SK-N-SH (cell line): ENCODE measurements at regions not wholly inside any gene's neighbourhood (a gene's known extent, or its start where the extent isn't known, plus 50 kb on each side); places are given as distances from the start of the nearest gene placed in this dataset.

Source experiments
- CTCF ChIA-PET: fragments of 300-600, 350-600 bp; formaldehyde crosslinking; extraction: SDS; loops from one replicate; lab custom pipeline; 2021; lab: Yijun Ruan, JAX
- POLR2A ChIA-PET: fragments of 350-600 bp; sonication (Branson Sonifier 250); formaldehyde crosslinking; extraction: SDS; loops from one replicate; lab custom pipeline; 2020; ENCODE audit warnings: antibody characterized with exemption, inconsistent platforms; lab: Yijun Ruan, JAX
- DNase-seq: peaks from one replicate; pipeline ENCODE4 v3.0.0; 2012
- H2AFZ ChIP-seq: fragments of 200-600 bp; sonication (generic); 2 replicates; pipeline ENCODE4 v1.8.1; 2016; ENCODE audit warnings: antibody characterized with exemption, mild to moderate bottlenecking, low read depth
- H3F3A ChIP-seq: fragments of 200-600 bp; sonication (generic); replicated peaks from 2 replicates; pipeline ENCODE3; 2016; ENCODE audit warnings: antibody characterized with exemption, mild to moderate bottlenecking; ENCODE audit not compliant: insufficient read depth
- H3K27ac ChIP-seq, 2 experiments: fragments of 200-500 bp in 1 of 2; fragments of 200-600 bp in 1 of 2; sonication (Bioruptor generic) in 1 of 2; sonication (generic), shearing (Covaris generic) in 1 of 2; 2 replicates each; pipeline versions ENCODE4 v1.5.1 to v1.6.1; 2014 to 2016; ENCODE audit warnings: low read depth in 2 of 2, inconsistent platforms in 1 of 2, low read length in 1 of 2, mild to moderate bottlenecking in 1 of 2, mixed read lengths in 1 of 2
- H3K27me3 ChIP-seq: fragments of 200-600 bp; sonication (generic), shearing (Covaris generic); 2 replicates; pipeline ENCODE4 v1.6.1; 2016; ENCODE audit warnings: mixed run types; ENCODE audit not compliant: insufficient read depth
- H3K36me3 ChIP-seq, 2 experiments: fragments of 200-500 bp in 1 of 2; fragments of 200-600 bp in 1 of 2; sonication (Bioruptor generic) in 1 of 2; sonication (generic) in 1 of 2; replicated peaks in 1 of 2; 2 replicates each; pipeline versions ENCODE3 to v1.5.1; 2014 to 2016; ENCODE audit warnings: low read length in 1 of 2, mild to moderate bottlenecking in 1 of 2; ENCODE audit not compliant: insufficient read depth in 2 of 2, control insufficient read depth in 1 of 2
- H3K4me1 ChIP-seq, 2 experiments: fragments of 200-500 bp in 1 of 2; fragments of 200-600 bp in 1 of 2; sonication (Bioruptor generic) in 1 of 2; sonication (generic), shearing (Covaris generic) in 1 of 2; 2 replicates each; pipeline versions ENCODE4 v1.5.1 to v1.6.1; 2014 to 2016; ENCODE audit warnings: low read depth in 1 of 2, low read length in 1 of 2, mixed run types in 1 of 2; ENCODE audit not compliant: insufficient read depth in 2 of 2, control insufficient read depth in 1 of 2
- H3K4me2 ChIP-seq: fragments of 200-600 bp; sonication (generic), shearing (Covaris generic); 2 replicates; pipeline ENCODE4 v1.6.1; 2017; ENCODE audit warnings: mixed run types
- H3K4me3 ChIP-seq, 2 experiments: fragments of 200-500 bp in 1 of 2; fragments of 200-600 bp in 1 of 2; sonication (Bioruptor generic) in 1 of 2; sonication (generic), shearing (Covaris generic) in 1 of 2; 2 replicates each; pipeline versions ENCODE4 v1.5.1 to v1.8.1; 2014 to 2016; ENCODE audit warnings: low read depth in 2 of 2, inconsistent platforms in 1 of 2, low read length in 1 of 2, mild to moderate bottlenecking in 1 of 2, mixed read lengths in 1 of 2, moderate library complexity in 1 of 2
- H3K79me2 ChIP-seq: fragments of 200-600 bp; sonication (generic); 2 replicates; pipeline ENCODE4 v1.8.1; 2017; ENCODE audit warnings: mild to moderate bottlenecking; ENCODE audit not compliant: insufficient read depth
- H3K9ac ChIP-seq: fragments of 200-600 bp; sonication (generic); 2 replicates; pipeline ENCODE4 v1.6.1; 2017; ENCODE audit warnings: mixed run types
- H3K9me2 ChIP-seq: fragments of 200-600 bp; sonication (generic); 2 replicates; pipeline ENCODE4 v1.6.1; 2017; ENCODE audit warnings: mixed run types
- H3K9me3 ChIP-seq: fragments of 200-600 bp; sonication (generic); 2 replicates; pipeline ENCODE4 v1.6.1; 2017; ENCODE audit warnings: mixed run types, mild to moderate bottlenecking, moderate library complexity
- H4K20me1 ChIP-seq: fragments of 200-600 bp; sonication (generic); 2 replicates; pipeline ENCODE4 v1.6.1; 2017; ENCODE audit warnings: mild to moderate bottlenecking, mixed run types; ENCODE audit not compliant: insufficient read depth
- CHD2 ChIP-seq: fragments of 150-350 bp; IDR thresholded peaks from 2 replicates; pipeline ENCODE4 v1.6.1; 2018; ENCODE audit warnings: low read length; ENCODE audit not compliant: partially characterized antibody
- EP300 ChIP-seq, 2 experiments: IDR thresholded peaks; 2 replicates each; pipeline versions ENCODE4 v1.4.0 to v1.6.1; 2012; ENCODE audit warnings: borderline replicate concordance in 1 of 2, low read depth in 1 of 2, low read length in 1 of 2
- FOXJ3 ChIP-seq: sonication (generic); formaldehyde crosslinking; IDR thresholded peaks from 2 replicates; pipeline ENCODE4 v1.5.1; 2020; ENCODE audit warnings: mild to moderate bottlenecking, missing genetic modification reagents
- GABPA ChIP-seq: IDR thresholded peaks from 2 replicates; pipeline ENCODE4 v1.4.0; 2012; ENCODE audit warnings: low read depth, mild to moderate bottlenecking
- GATA2 ChIP-seq: sonication (generic); formaldehyde crosslinking; IDR thresholded peaks from 2 replicates; pipeline ENCODE4 v1.5.0; 2020; ENCODE audit warnings: mild to moderate bottlenecking, missing genetic modification reagents
- IRF3 ChIP-seq: fragments of 150-350 bp; IDR thresholded peaks from 2 replicates; pipeline ENCODE4 v1.6.1; 2016; ENCODE audit warnings: mild to moderate bottlenecking, low read depth, low read length
- MAX ChIP-seq: IDR thresholded peaks from 2 replicates; pipeline ENCODE4 v1.4.0; 2012; ENCODE audit warnings: low read depth
- PBX3 ChIP-seq: IDR thresholded peaks from 2 replicates; pipeline ENCODE4; 2012
- RAD21 ChIP-seq: IDR thresholded peaks from 2 replicates; pipeline ENCODE4 v1.6.1; 2012; ENCODE audit warnings: mild to moderate bottlenecking, low read length
- RFX5 ChIP-seq: IDR thresholded peaks from 2 replicates; pipeline ENCODE4 v1.6.1; 2012; ENCODE audit warnings: mild to moderate bottlenecking, improper control_type of control experiment, low read length
- RXRA ChIP-seq: IDR thresholded peaks from 2 replicates; pipeline ENCODE4 v1.4.0; 2012; ENCODE audit warnings: low read depth, mild to moderate bottlenecking, borderline replicate concordance
- SMC3 ChIP-seq: IDR thresholded peaks from 2 replicates; pipeline ENCODE4 v1.6.1; 2012; ENCODE audit warnings: low read depth, low read length, improper control_type of control experiment
- TAF1 ChIP-seq: IDR thresholded peaks from 2 replicates; pipeline ENCODE4 v1.6.1; 2012; ENCODE audit warnings: low read depth, mild to moderate bottlenecking, low read length, moderate library complexity, borderline replicate concordance
- TCF12 ChIP-seq: IDR thresholded peaks from 2 replicates; pipeline ENCODE4 v1.4.0; 2012
- TEAD4 ChIP-seq: IDR thresholded peaks from 2 replicates; pipeline ENCODE4 v1.4.0; 2012; ENCODE audit warnings: mild to moderate bottlenecking, borderline replicate concordance; ENCODE audit not compliant: insufficient read depth
- YY1 ChIP-seq: IDR thresholded peaks from 2 replicates; pipeline ENCODE4 v1.4.0; 2012; ENCODE audit warnings: low read depth, mild to moderate bottlenecking
- WGBS: methylation state at CpG from one replicate; pipeline ENCODE4 v1.1.6; 2017; ENCODE audit warnings: low lambda C conversion rate; 5-methylcytosine and 5-hydroxymethylcytosine counted together
- TF ChIP-seq, protein P1 (sequence below): fragments of 150-350 bp; IDR thresholded peaks from 2 replicates; pipeline ENCODE4 v1.6.1; 2017; ENCODE audit warnings: antibody characterized with exemption, low read length, low read depth, borderline replicate concordance

DNA sequence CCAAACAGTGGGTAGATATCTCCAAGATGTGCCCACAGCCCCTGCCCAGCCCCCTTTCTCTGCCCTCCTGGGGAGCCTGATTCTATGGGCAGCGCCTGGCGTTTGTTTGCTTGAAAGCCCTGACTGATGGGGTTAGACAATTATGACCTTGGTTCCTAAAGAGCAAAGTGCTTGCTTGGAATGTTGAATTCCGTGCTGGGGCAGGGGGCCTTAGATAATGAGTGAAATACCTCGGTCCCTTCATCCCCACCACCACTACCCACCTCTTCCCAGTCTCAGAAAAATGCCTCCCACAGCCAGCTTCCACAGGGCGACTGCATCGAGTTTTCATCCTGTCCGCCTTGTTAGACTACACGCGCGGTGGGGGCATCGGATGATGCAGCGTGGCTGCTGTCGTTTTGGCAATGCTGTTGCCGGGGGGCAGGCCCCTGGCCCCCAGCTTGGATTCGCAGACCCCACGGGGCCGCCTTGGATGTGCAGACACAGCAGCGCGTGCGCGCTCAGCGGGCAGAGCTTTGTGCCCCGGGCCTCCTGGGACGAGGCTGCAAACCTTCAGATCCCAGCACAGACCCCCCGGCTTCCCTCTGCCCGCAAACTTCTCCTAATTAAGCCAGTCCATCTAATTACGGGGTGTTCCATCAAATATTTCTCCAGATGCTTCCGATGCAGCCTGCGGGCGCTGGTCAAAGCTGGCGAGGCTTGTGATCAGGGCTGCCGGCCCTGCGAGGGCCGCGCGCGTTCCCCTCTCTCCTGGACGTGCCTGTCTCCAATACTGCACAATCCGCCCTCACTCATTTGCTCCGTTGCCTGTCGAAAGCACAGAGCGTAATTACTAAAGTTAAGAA is 86.1 kb downstream of the LINC00237 start:
- no peak overlapping the region for H3K4me2 ChIP-seq
- H3K9ac ChIP-seq: no peak overlapping the region
- H3K4me1 ChIP-seq: no peaks in the 10 kb centered on the region
- ChIA-PET CTCF (no interaction called here), POLR2A (no interaction called here)
- no peaks in the 10 kb centered on the region for H3K79me2 ChIP-seq
- H3K4me3 ChIP-seq: no peak overlapping the region
- peak; percentile 11 for DNase-seq
- WGBS: 10% methylated on average over 32 of the region's 42 CpGs
- H3K36me3 ChIP-seq: no peaks in the 10 kb centered on the region
- no peak for TF ChIP-seq GABPA
- TF ChIP-seq IRF3: no peak
- TF ChIP-seq TEAD4: no peak
- TF ChIP-seq, protein P1, sequence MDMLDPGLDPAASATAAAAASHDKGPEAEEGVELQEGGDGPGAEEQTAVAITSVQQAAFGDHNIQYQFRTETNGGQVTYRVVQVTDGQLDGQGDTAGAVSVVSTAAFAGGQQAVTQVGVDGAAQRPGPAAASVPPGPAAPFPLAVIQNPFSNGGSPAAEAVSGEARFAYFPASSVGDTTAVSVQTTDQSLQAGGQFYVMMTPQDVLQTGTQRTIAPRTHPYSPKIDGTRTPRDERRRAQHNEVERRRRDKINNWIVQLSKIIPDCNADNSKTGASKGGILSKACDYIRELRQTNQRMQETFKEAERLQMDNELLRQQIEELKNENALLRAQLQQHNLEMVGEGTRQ: no peak
- no peak for TF ChIP-seq SMC3
- TF ChIP-seq RFX5: no peak
- no peak for TF ChIP-seq EP300 (IDR thresholded peaks at IDR 0.05; ENCODE audit: borderline replicate concordance in 1 of 2, low read depth in 1 of 2, low read length in 1 of 2)
- no peak for TF ChIP-seq MAX
- no peak for TF ChIP-seq TAF1
- TF ChIP-seq CHD2: no peak
- TF ChIP-seq YY1: no peak
- no peak for TF ChIP-seq TCF12
- no peak for TF ChIP-seq PBX3
- no peak for TF ChIP-seq FOXJ3 (CRISPR knock-in tag)
- TF ChIP-seq GATA2 (CRISPR knock-in tag): no peak
- no peak for TF ChIP-seq RXRA
- no peak for TF ChIP-seq RAD21
- H2AFZ ChIP-seq: no peak overlapping the region
- no peaks in the 10 kb centered on the region for H4K20me1 ChIP-seq
- H3K9me2 ChIP-seq: no peaks in the 10 kb centered on the region
- no peaks in the 10 kb centered on the region for H3F3A ChIP-seq
- H3K9me3 ChIP-seq: no peaks in the 10 kb centered on the region
- H3K27ac ChIP-seq: no peak overlapping the region
- peaks cover 19% of the 10 kb centered on the region; the same call in 1 of the 2 replicates for H3K27me3 ChIP-seq
